Activated gamma-delta T cell treated with anti-CD3 and anti-CD28 coated beads, Interleukin-2, amount 50 U/mL, for 16 hours (primary cell): ENCODE measurements at regions not wholly inside any gene's neighbourhood (a gene's known extent, or its start where the extent isn't known, plus 50 kb on each side); places are given as distances from the start of the nearest gene placed in this dataset.

ENCODE experiments used
- DNase-seq: peaks from one replicate; pipeline ENCODE4 v3.0.0-alpha.2; 2020; ENCODE audit warnings: low read depth

- DNase-seq: no peak
These were observed 133.2 kb upstream of the TBX20 start for GRCh38 chr7:35386816-35387706.

GRCh38 chr7:35386082-35386815 lies 132.3 kb upstream of the TBX20 start:
- no peak for DNase-seq

GRCh38 chr7:35384761-35385700 lies 131.1 kb upstream of the TBX20 start:
- DNase-seq: no peak

- no peak for DNase-seq
These were observed 126.9 kb upstream of the TBX20 start for GRCh38 chr7:35380739-35381224.

- DNase-seq: no peak
These were observed 125.6 kb upstream of the TBX20 start for GRCh38 chr7:35379481-35379880.

- DNase-seq: no peak
These were observed 121.6 kb upstream of the TBX20 start for GRCh38 chr7:35375516-35375915.

GRCh38 chr7:35374858-35375257 lies 121.0 kb upstream of the TBX20 start:
- no peak for DNase-seq

- DNase-seq: no peak
These were observed 117.3 kb upstream of the TBX20 start for GRCh38 chr7:35371221-35371620.

- no peak for DNase-seq
These were observed 116.8 kb upstream of the TBX20 start for GRCh38 chr7:35370687-35371086.

GRCh38 chr7:35366167-35367155 lies 112.6 kb upstream of the TBX20 start:
- DNase-seq: no peak

- DNase-seq: no peak
These were observed 111.6 kb upstream of the TBX20 start for GRCh38 chr7:35365523-35365922.

GRCh38 chr7:35362341-35362740 lies 108.4 kb upstream of the TBX20 start:
- no peak for DNase-seq

- no peak for DNase-seq
These were observed 105.5 kb upstream of the TBX20 start for GRCh38 chr7:35359423-35359822.

GRCh38 chr7:35356495-35356894 lies 102.6 kb upstream of the TBX20 start:
- DNase-seq: no peak

- no peak for DNase-seq
These were observed 102.0 kb upstream of the TBX20 start for GRCh38 chr7:35355911-35356310.

GRCh38 chr7:35355199-35355598 lies 101.3 kb upstream of the TBX20 start:
- no peak for DNase-seq

GRCh38 chr7:35353481-35353880 lies 99.6 kb upstream of the TBX20 start:
- no peak for DNase-seq

GRCh38 chr7:35351466-35351865 lies 97.6 kb upstream of the TBX20 start:
- no peak for DNase-seq

GRCh38 chr7:35348611-35349400 lies 94.9 kb upstream of the TBX20 start:
- DNase-seq: no peak

- DNase-seq: no peak
These were observed 88.9 kb upstream of the TBX20 start for GRCh38 chr7:35342786-35343185.
